IMR-90 (cell line): ENCODE measurements at regions not wholly inside any gene's neighbourhood (a gene's known extent, or its start where the extent isn't known, plus 50 kb on each side); places are given as distances from the start of the nearest gene placed in this dataset.

ENCODE experiments used
- CEBPB ChIP-seq: IDR thresholded peaks from 2 replicates; pipeline ENCODE4 v1.6.1; 2012; ENCODE audit warnings: low read depth, low read length, improper control_type of control experiment
- CHD1 ChIP-seq: IDR thresholded peaks from 2 replicates; pipeline ENCODE4 v1.6.1; 2012; ENCODE audit warnings: low read depth, low read length, improper control_type of control experiment
- CTCF ChIP-seq: conservative IDR thresholded peaks from 2 replicates; pipeline ENCODE4 v1.5.1; 2012; ENCODE audit warnings: mild to moderate bottlenecking, low read depth, low read length, improper control_type of control experiment
- ELK1 ChIP-seq: fragments of 150-350 bp; IDR thresholded peaks from 2 replicates; pipeline ENCODE4 v1.6.1; 2016; ENCODE audit warnings: low read depth, mild to moderate bottlenecking, low read length, moderate library complexity, borderline replicate concordance
- MAZ ChIP-seq: IDR thresholded peaks from 2 replicates; pipeline ENCODE4 v1.6.1; 2012; ENCODE audit warnings: low read depth, mild to moderate bottlenecking, low read length, improper control_type of control experiment, moderate library complexity, borderline replicate concordance
- MXI1 ChIP-seq: IDR thresholded peaks from 2 replicates; pipeline ENCODE4 v1.6.1; 2012; ENCODE audit warnings: low read depth, mild to moderate bottlenecking, low read length, moderate library complexity, borderline replicate concordance
- POLR2A ChIP-seq: IDR thresholded peaks from 2 replicates; pipeline ENCODE4 v1.6.1; 2012; ENCODE audit warnings: mild to moderate bottlenecking, low read depth, low read length
- RAD21 ChIP-seq: IDR thresholded peaks from 2 replicates; pipeline ENCODE4 v1.6.1; 2012; ENCODE audit warnings: low read length, improper control_type of control experiment
- SMC3 ChIP-seq: fragments of 150-350 bp; IDR thresholded peaks from 2 replicates; pipeline ENCODE4 v1.6.1; 2016; ENCODE audit warnings: low read depth, mild to moderate bottlenecking, antibody characterized with exemption, low read length, moderate library complexity
- USF2 ChIP-seq: fragments of 150-350 bp; IDR thresholded peaks from 2 replicates; pipeline ENCODE4 v1.6.1; 2017; ENCODE audit warnings: mild to moderate bottlenecking, antibody characterized with exemption, low read length, low read depth

- TF ChIP-seq CTCF (no peak), MXI1 (no peak), MAZ (no peak), POLR2A (no peak), RAD21 (no peak), CHD1 (no peak), SMC3 (no peak), CEBPB (no peak), ELK1 (no peak), USF2 (no peak)
These were observed 329.7 kb upstream of the SNX7 start for GRCh38 chr1:98331718-98332311.
